ENCODE measurements at regions not wholly inside any gene's neighbourhood (a gene's known extent, or its start where the extent isn't known, plus 50 kb on each side); places are given as distances from the start of the nearest gene placed in this dataset.
"Not testable (repeated sequence)": the region's sequence is repeated elsewhere in the genome, so short reads cannot be mapped to it uniquely, and the experiment has no call there.

GRCh38 chr12:68439368-68440045 is 107.3 kb upstream of the MDM1 start:
- Histone ChIP-seq H3K27me3 (ENCODE audit: low read length) (no peaks in the 10 kb centered on the region), H3K9me2 (replicated peaks; ENCODE audit: insufficient read depth, low read length) (no peaks in the 10 kb centered on the region), H2AFZ (ENCODE audit: low read length) (no peak overlapping the region), H3K4me2 (ENCODE audit: low read depth, low read length, poor library complexity, severe bottlenecking) (no peak overlapping the region), H3K4me1 (ENCODE audit: low read length) (no peaks in the 10 kb centered on the region), H3K79me2 (ENCODE audit: low read length) (no peaks in the 10 kb centered on the region), H3K27ac (ENCODE audit: low read length) (no peak overlapping the region), H3K9ac (ENCODE audit: low read length) (no peak overlapping the region), H3K9me3 (ENCODE audit: low read length) (no peaks in the 10 kb centered on the region), H4K20me1 (ENCODE audit: insufficient read depth, low read depth, low read length) (no peaks in the 10 kb centered on the region), H3K4me3 (ENCODE audit: low read length) (no peak overlapping the region), H3K36me3 (ENCODE audit: insufficient read depth, low read length) (no peaks in the 10 kb centered on the region)
- no peak for DNase-seq

GRCh38 chr12:68440068-68440581 is 108.0 kb upstream of the MDM1 start:
- no peaks in the 10 kb centered on the region for H3K9me2 ChIP-seq (replicated peaks; ENCODE audit: insufficient read depth, low read length)
- H2AFZ ChIP-seq (ENCODE audit: low read length): no peak overlapping the region
- no peaks in the 10 kb centered on the region for H3K79me2 ChIP-seq (ENCODE audit: low read length)
- DNase-seq: no peak
- no peaks in the 10 kb centered on the region for H3K4me1 ChIP-seq (ENCODE audit: low read length)
- no peak overlapping the region for H3K27ac ChIP-seq (ENCODE audit: low read length)
- H3K4me3 ChIP-seq (ENCODE audit: low read length): no peak overlapping the region
- no peaks in the 10 kb centered on the region for H3K36me3 ChIP-seq (ENCODE audit: insufficient read depth, low read length)
- no peaks in the 10 kb centered on the region for H3K27me3 ChIP-seq (ENCODE audit: low read length)
- no peak overlapping the region for H3K9ac ChIP-seq (ENCODE audit: low read length)
- no peak overlapping the region for H3K4me2 ChIP-seq (ENCODE audit: low read depth, low read length, poor library complexity, severe bottlenecking)
- no peaks in the 10 kb centered on the region for H3K9me3 ChIP-seq (ENCODE audit: low read length)
- no peaks in the 10 kb centered on the region for H4K20me1 ChIP-seq (ENCODE audit: insufficient read depth, low read depth, low read length)

- no peaks in the 10 kb centered on the region for H3K9me3 ChIP-seq (ENCODE audit: low read length)
- no peaks in the 10 kb centered on the region for H3K36me3 ChIP-seq (ENCODE audit: insufficient read depth, low read length)
- no peaks in the 10 kb centered on the region for H4K20me1 ChIP-seq (ENCODE audit: insufficient read depth, low read depth, low read length)
- no peak overlapping the region for H3K27ac ChIP-seq (ENCODE audit: low read length)
- no peak overlapping the region for H3K4me3 ChIP-seq (ENCODE audit: low read length)
- no peak overlapping the region for H3K9ac ChIP-seq (ENCODE audit: low read length)
- no peak for DNase-seq
- no peaks in the 10 kb centered on the region for H3K27me3 ChIP-seq (ENCODE audit: low read length)
- H3K4me1 ChIP-seq (ENCODE audit: low read length): no peaks in the 10 kb centered on the region
- H3K4me2 ChIP-seq (ENCODE audit: low read depth, low read length, poor library complexity, severe bottlenecking): no peak overlapping the region
- no peaks in the 10 kb centered on the region for H3K79me2 ChIP-seq (ENCODE audit: low read length)
- no peaks in the 10 kb centered on the region for H3K9me2 ChIP-seq (replicated peaks; ENCODE audit: insufficient read depth, low read length)
- H2AFZ ChIP-seq (ENCODE audit: low read length): no peak overlapping the region
Measured at GRCh38 chr12:68441167-68441566, 109.0 kb upstream of the MDM1 start.

DNA sequence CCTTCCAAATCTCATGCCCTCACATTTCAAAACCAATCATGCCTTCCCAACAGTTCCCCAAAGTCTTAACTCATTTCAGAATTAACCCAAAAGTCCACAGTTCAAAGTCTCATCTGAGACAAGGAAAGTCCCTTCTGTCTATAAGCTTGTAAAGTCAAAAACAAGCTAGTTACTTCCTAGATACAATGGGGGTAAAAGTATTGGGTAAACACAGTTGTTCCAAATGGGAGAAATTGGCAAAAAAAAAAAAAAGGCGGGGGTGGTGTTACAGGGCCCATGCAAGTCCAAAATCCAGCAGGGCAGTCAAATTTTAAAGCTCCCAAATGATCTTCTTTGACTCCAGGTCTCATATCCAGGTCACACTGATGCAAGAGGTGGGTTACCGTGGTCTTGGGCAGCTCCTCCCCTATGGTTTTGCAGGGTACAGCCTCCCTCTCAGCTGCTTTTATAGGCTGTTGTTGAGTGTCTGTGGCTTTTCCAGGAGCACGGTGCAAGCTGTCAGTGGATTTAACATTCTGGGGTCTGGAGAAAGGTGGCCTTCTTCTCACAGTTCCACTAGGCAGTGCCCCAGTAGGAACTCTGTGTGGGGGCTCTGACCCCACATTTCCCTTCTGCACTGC is 110.3 kb upstream of the MDM1 start:
- DNase-seq; H3K9ac ChIP-seq (ENCODE audit: low read length); H3K36me3 ChIP-seq (ENCODE audit: insufficient read depth, low read length); H3K4me1 ChIP-seq (ENCODE audit: low read length); H2AFZ ChIP-seq (ENCODE audit: low read length); H3K4me2 ChIP-seq (ENCODE audit: low read depth, low read length, poor library complexity, severe bottlenecking); H3K27me3 ChIP-seq (ENCODE audit: low read length); H3K9me3 ChIP-seq (ENCODE audit: low read length); H3K27ac ChIP-seq (ENCODE audit: low read length); H3K4me3 ChIP-seq (ENCODE audit: low read length); H3K9me2 ChIP-seq (replicated peaks; ENCODE audit: insufficient read depth, low read length); H3K79me2 ChIP-seq (ENCODE audit: low read length); H4K20me1 ChIP-seq (ENCODE audit: insufficient read depth, low read depth, low read length): not testable (repeated sequence)

DNA sequence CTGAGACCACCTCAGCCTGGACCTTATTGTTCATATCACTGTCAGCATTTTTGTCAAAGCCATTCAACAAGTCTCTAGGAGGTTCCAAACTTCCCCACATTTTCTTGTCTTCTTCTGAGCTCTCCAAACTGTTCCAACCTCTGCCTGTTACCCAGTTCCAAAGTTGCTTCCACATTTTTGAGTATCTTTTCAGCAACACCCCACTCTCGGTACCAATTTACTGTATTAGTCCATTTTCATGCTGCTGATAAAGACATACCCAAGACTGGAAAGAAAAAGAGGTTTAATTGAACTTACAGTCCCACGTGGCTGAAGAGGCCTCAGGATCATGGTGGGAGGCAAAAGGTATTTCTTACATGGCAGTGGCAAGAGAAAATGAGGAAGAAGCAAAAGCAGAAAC is 111.5 kb upstream of the MDM1 start:
- H3K4me2 ChIP-seq (ENCODE audit: low read depth, low read length, poor library complexity, severe bottlenecking); H4K20me1 ChIP-seq (ENCODE audit: insufficient read depth, low read depth, low read length); H3K4me3 ChIP-seq (ENCODE audit: low read length); H3K27ac ChIP-seq (ENCODE audit: low read length); DNase-seq; H3K36me3 ChIP-seq (ENCODE audit: insufficient read depth, low read length); H3K79me2 ChIP-seq (ENCODE audit: low read length); H3K4me1 ChIP-seq (ENCODE audit: low read length); H3K9ac ChIP-seq (ENCODE audit: low read length); H3K27me3 ChIP-seq (ENCODE audit: low read length); H3K9me3 ChIP-seq (ENCODE audit: low read length); H3K9me2 ChIP-seq (replicated peaks; ENCODE audit: insufficient read depth, low read length); H2AFZ ChIP-seq (ENCODE audit: low read length): not testable (repeated sequence)

DNA sequence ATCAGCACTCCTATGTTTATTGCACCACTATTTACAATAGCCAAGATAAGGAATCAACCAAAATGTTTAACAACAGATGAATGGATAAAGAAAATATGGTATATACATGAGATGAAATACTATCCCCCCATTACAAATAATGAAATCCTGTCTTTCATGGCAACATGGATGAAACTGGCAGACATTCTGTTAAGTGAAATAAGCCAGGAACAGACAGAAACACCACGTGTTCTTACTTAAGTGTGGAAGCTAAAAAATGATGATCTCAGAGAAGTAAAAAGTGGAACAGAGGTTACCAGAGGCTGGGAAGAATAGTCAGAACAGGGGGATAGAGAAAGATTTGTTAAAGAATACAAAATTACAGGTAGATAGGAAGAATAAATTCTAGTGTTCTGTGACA is 113.7 kb upstream of the MDM1 start:
- no peaks in the 10 kb centered on the region for H3K9me3 ChIP-seq (ENCODE audit: low read length)
- no peaks in the 10 kb centered on the region for H3K4me1 ChIP-seq (ENCODE audit: low read length)
- H3K4me3 ChIP-seq (ENCODE audit: low read length): no peak overlapping the region
- no peak overlapping the region for H3K4me2 ChIP-seq (ENCODE audit: low read depth, low read length, poor library complexity, severe bottlenecking)
- no peak overlapping the region for H3K27ac ChIP-seq (ENCODE audit: low read length)
- no peak overlapping the region for H3K9ac ChIP-seq (ENCODE audit: low read length)
- H2AFZ ChIP-seq (ENCODE audit: low read length): no peak overlapping the region
- no peaks in the 10 kb centered on the region for H3K9me2 ChIP-seq (replicated peaks; ENCODE audit: insufficient read depth, low read length)
- no peaks in the 10 kb centered on the region for H3K27me3 ChIP-seq (ENCODE audit: low read length)
- H3K79me2 ChIP-seq (ENCODE audit: low read length): no peaks in the 10 kb centered on the region
- no peaks in the 10 kb centered on the region for H3K36me3 ChIP-seq (ENCODE audit: insufficient read depth, low read length)
- no peaks in the 10 kb centered on the region for H4K20me1 ChIP-seq (ENCODE audit: insufficient read depth, low read depth, low read length)
- DNase-seq: no peak

GRCh38 chr12:68446384-68446783 is 114.2 kb upstream of the MDM1 start:
- no peaks in the 10 kb centered on the region for H3K79me2 ChIP-seq (ENCODE audit: low read length)
- H3K27me3 ChIP-seq (ENCODE audit: low read length): no peaks in the 10 kb centered on the region
- no peaks in the 10 kb centered on the region for H4K20me1 ChIP-seq (ENCODE audit: insufficient read depth, low read depth, low read length)
- no peaks in the 10 kb centered on the region for H3K9me2 ChIP-seq (replicated peaks; ENCODE audit: insufficient read depth, low read length)
- H3K4me2 ChIP-seq (ENCODE audit: low read depth, low read length, poor library complexity, severe bottlenecking): no peak overlapping the region
- no peaks in the 10 kb centered on the region for H3K9me3 ChIP-seq (ENCODE audit: low read length)
- no peaks in the 10 kb centered on the region for H3K4me1 ChIP-seq (ENCODE audit: low read length)
- H2AFZ ChIP-seq (ENCODE audit: low read length): no peak overlapping the region
- no peak overlapping the region for H3K27ac ChIP-seq (ENCODE audit: low read length)
- DNase-seq: no peak
- H3K4me3 ChIP-seq (ENCODE audit: low read length): no peak overlapping the region
- H3K36me3 ChIP-seq (ENCODE audit: insufficient read depth, low read length): no peaks in the 10 kb centered on the region
- no peak overlapping the region for H3K9ac ChIP-seq (ENCODE audit: low read length)

- Histone ChIP-seq H3K9ac (ENCODE audit: low read length) (no peak overlapping the region), H3K4me1 (ENCODE audit: low read length) (no peaks in the 10 kb centered on the region), H3K27ac (ENCODE audit: low read length) (no peak overlapping the region), H3K9me2 (replicated peaks; ENCODE audit: insufficient read depth, low read length) (no peaks in the 10 kb centered on the region), H3K27me3 (ENCODE audit: low read length) (no peaks in the 10 kb centered on the region), H3K9me3 (ENCODE audit: low read length) (no peaks in the 10 kb centered on the region), H3K36me3 (ENCODE audit: insufficient read depth, low read length) (no peaks in the 10 kb centered on the region), H3K4me2 (ENCODE audit: low read depth, low read length, poor library complexity, severe bottlenecking) (no peak overlapping the region), H3K79me2 (ENCODE audit: low read length) (no peaks in the 10 kb centered on the region), H2AFZ (ENCODE audit: low read length) (no peak overlapping the region), H3K4me3 (ENCODE audit: low read length) (no peak overlapping the region), H4K20me1 (ENCODE audit: insufficient read depth, low read depth, low read length) (no peaks in the 10 kb centered on the region)
- DNase-seq: no peak
Measured at GRCh38 chr12:68446901-68447796, 115.0 kb upstream of the MDM1 start.
